Smooth muscle cell (in vitro differentiated cells): ENCODE measurements at regions not wholly inside any gene's neighbourhood (a gene's known extent, or its start where the extent isn't known, plus 50 kb on each side); places are given as distances from the start of the nearest gene placed in this dataset.

Source experiments
- DNase-seq: peaks from one replicate; lab custom pipeline; 2025; ENCODE audit not compliant: unreplicated experiment; lab: John Stamatoyannopoulos, UW
- H2AFZ ChIP-seq: fragments of 200-600 bp; sonication (generic); 2 replicates; pipeline ENCODE4 v1.6.0; 2016; ENCODE audit warnings: antibody characterized with exemption, low read depth, mild to moderate bottlenecking
- H3F3A ChIP-seq: fragments of 200-600 bp; sonication (generic); 2 replicates; pipeline ENCODE4 v1.6.0; 2017; ENCODE audit warnings: antibody characterized with exemption, low read depth
- H3K27ac ChIP-seq: fragments of 200-600 bp; sonication (generic); 2 replicates; pipeline ENCODE4 v1.5.1; 2016; ENCODE audit warnings: low read depth, mild to moderate bottlenecking
- H3K27me3 ChIP-seq: fragments of 200-600 bp; sonication (generic); 2 replicates; pipeline ENCODE4 v1.6.1; 2016; ENCODE audit warnings: low read depth, mild to moderate bottlenecking
- H3K36me3 ChIP-seq: fragments of 200-600 bp; sonication (generic); 2 replicates; pipeline ENCODE4 v1.5.1; 2016; ENCODE audit warnings: low read depth
- H3K4me1 ChIP-seq: fragments of 200-600 bp; sonication (generic); 2 replicates; pipeline ENCODE4 v1.5.1; 2016; ENCODE audit warnings: low read depth
- H3K4me2 ChIP-seq: fragments of 200-600 bp; sonication (generic); 2 replicates; pipeline ENCODE4 v1.6.0; 2016; ENCODE audit warnings: mild to moderate bottlenecking
- H3K4me3 ChIP-seq: fragments of 200-600 bp; sonication (generic); 2 replicates; pipeline ENCODE4 v1.5.1; 2016; ENCODE audit warnings: mild to moderate bottlenecking
- H3K79me2 ChIP-seq: fragments of 200-600 bp; sonication (generic); 2 replicates; pipeline ENCODE4 v1.6.0; 2016; ENCODE audit warnings: low read depth, mild to moderate bottlenecking
- H3K9ac ChIP-seq: fragments of 200-600 bp; sonication (generic); 2 replicates; pipeline ENCODE4 v1.6.0; 2016; ENCODE audit warnings: low read depth
- H3K9me3 ChIP-seq: fragments of 200-600 bp; sonication (generic); replicated peaks from 2 replicates; pipeline ENCODE4 v1.5.1; 2016; ENCODE audit warnings: low read depth
- H4K20me1 ChIP-seq: fragments of 200-600 bp; sonication (generic); 2 replicates; pipeline ENCODE4 v1.6.0; 2016; ENCODE audit warnings: low read depth
- WGBS: methylation state at CpG from one replicate; pipeline ENCODE4 v1.1.7; 2016; ENCODE audit warnings: low lambda C conversion rate; 5-methylcytosine and 5-hydroxymethylcytosine counted together
- TF ChIP-seq, protein P1 (sequence below): fragments of 200-600 bp; sonication (generic); IDR thresholded peaks from 2 replicates; pipeline ENCODE4 v1.5.1; 2017; ENCODE audit warnings: borderline replicate concordance, mild to moderate bottlenecking, antibody characterized with exemption; ENCODE audit not compliant: insufficient read depth, poor library complexity, severe bottlenecking

DNA sequence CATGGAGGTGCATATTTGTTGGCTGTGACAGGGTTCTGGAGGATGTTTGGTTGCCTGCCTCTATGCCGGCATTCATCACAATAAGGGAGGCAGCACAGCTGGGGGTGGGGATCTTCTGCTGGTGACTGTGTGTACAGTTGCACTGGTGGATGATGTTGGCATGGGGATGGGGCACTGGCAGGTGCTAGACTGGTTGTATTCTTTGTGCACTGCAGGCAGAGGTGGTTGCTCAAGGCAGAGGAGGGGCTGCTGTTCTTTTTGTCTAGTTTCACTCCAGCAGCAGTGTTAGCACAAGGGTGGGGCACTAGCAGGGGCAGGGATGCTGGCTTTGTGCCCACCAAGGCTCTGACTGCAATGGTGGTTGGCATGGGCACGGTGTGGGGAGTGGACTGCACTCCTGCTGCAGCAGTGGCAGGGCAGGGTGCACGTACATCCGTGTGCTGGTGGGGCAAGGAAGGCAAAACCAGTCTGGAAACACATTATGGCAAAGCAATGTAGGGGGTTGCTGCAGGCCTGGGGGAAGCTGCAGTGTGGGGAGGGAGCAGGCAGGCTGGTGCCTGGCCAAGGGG is 69.3 kb downstream of the ISOC1 start:
- TF ChIP-seq, protein P1, sequence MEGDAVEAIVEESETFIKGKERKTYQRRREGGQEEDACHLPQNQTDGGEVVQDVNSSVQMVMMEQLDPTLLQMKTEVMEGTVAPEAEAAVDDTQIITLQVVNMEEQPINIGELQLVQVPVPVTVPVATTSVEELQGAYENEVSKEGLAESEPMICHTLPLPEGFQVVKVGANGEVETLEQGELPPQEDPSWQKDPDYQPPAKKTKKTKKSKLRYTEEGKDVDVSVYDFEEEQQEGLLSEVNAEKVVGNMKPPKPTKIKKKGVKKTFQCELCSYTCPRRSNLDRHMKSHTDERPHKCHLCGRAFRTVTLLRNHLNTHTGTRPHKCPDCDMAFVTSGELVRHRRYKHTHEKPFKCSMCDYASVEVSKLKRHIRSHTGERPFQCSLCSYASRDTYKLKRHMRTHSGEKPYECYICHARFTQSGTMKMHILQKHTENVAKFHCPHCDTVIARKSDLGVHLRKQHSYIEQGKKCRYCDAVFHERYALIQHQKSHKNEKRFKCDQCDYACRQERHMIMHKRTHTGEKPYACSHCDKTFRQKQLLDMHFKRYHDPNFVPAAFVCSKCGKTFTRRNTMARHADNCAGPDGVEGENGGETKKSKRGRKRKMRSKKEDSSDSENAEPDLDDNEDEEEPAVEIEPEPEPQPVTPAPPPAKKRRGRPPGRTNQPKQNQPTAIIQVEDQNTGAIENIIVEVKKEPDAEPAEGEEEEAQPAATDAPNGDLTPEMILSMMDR = no peak
- no peak overlapping the region for H3K27ac ChIP-seq
- no peaks in the 10 kb centered on the region for H3K36me3 ChIP-seq
- H3K4me2 ChIP-seq = no peak overlapping the region
- H3K9ac ChIP-seq = no peak overlapping the region
- H3K4me3 ChIP-seq = no peak overlapping the region
- 91% methylated on average over 4 of the region's 4 CpGs for WGBS
- H2AFZ ChIP-seq = no peak overlapping the region
- DNase-seq = no peak
- no peaks in the 10 kb centered on the region for H3K9me3 ChIP-seq
- no peaks in the 10 kb centered on the region for H3K4me1 ChIP-seq
- no peaks in the 10 kb centered on the region for H3K79me2 ChIP-seq
- H3K27me3 ChIP-seq = no peaks in the 10 kb centered on the region
- no peaks in the 10 kb centered on the region for H4K20me1 ChIP-seq
- no peaks in the 10 kb centered on the region for H3F3A ChIP-seq

DNA sequence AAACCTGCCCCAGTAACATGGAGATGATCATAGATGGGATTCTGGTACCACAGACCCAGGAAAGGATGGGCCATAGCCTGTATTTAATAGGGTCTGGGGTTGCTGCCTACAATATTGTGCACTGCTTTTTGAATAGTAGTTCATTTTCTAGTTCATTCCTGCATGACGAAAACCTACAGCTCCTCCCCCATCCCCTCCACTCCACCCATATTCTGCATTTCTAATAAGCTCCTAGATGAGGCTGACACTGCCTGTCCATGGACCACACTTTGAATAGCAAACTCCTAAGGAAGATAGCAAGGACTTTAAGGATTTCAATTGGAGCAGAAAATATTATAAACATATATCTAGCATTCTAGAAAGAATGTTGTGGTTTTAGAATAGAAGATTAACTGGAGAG is 75.5 kb downstream of the ISOC1 start:
- H3K9ac ChIP-seq = no peak overlapping the region
- no peaks in the 10 kb centered on the region for H4K20me1 ChIP-seq
- TF ChIP-seq, protein P1 = no peak
- H3K36me3 ChIP-seq = no peaks in the 10 kb centered on the region
- no peaks in the 10 kb centered on the region for H3K27me3 ChIP-seq
- no peak for DNase-seq
- no peaks in the 10 kb centered on the region for H3K9me3 ChIP-seq
- no peaks in the 10 kb centered on the region for H3K79me2 ChIP-seq
- no peak overlapping the region for H3K4me3 ChIP-seq
- H3K27ac ChIP-seq = no peak overlapping the region
- WGBS = 67% methylated on average over 1 of the region's 1 CpG
- H3F3A ChIP-seq = no peaks in the 10 kb centered on the region
- H3K4me2 ChIP-seq = no peak overlapping the region
- H3K4me1 ChIP-seq = no peaks in the 10 kb centered on the region
- H2AFZ ChIP-seq = no peak overlapping the region

DNA sequence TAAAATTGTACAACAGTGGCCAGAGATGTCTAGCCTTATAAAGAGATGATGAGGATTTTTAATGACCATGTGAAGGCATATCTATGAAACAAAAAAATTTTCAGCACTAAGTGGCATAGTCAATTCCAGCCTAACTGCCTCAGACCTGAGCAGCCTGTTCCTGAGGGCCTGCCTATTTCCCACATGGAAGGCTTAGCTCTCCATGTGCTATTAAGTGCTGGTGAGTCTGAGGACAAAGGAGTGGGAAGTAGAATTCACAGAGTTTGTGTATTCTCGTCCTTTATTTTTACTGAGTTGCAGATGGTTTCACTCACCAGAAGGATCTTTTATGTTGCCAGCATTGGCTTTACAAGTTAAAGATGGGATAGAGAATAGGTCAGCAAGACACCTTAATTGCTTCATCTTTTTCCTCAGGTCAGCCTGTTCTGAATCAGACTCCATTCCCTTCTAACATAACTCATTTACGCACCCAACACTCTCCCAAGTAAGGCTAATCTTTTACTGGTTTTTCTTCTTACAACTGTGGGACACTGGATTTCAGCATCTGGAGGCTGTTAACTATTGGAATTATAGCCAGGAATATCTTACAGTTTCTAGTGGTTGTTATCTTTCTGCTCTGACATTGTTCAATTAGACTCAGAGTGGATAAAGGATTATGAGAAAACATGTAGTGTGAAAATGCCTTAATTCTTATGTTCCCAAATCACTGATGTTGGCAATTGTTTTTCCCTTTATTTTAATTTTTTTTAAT is 76.8 kb downstream of the ISOC1 start:
- no peaks in the 10 kb centered on the region for H3K27me3 ChIP-seq
- no peaks in the 10 kb centered on the region for H3K9me3 ChIP-seq
- H3K27ac ChIP-seq = no peak overlapping the region
- no peak overlapping the region for H3K4me3 ChIP-seq
- no peaks in the 10 kb centered on the region for H3K36me3 ChIP-seq
- H3K4me2 ChIP-seq = no peak overlapping the region
- H3K4me1 ChIP-seq = no peaks in the 10 kb centered on the region
- no peaks in the 10 kb centered on the region for H3F3A ChIP-seq
- no peak for DNase-seq
- 37% methylated on average over 2 of the region's 2 CpGs for WGBS
- no peaks in the 10 kb centered on the region for H4K20me1 ChIP-seq
- no peak overlapping the region for H3K9ac ChIP-seq
- TF ChIP-seq, protein P1 = no peak
- H3K79me2 ChIP-seq = no peaks in the 10 kb centered on the region
- H2AFZ ChIP-seq = no peak overlapping the region

DNA sequence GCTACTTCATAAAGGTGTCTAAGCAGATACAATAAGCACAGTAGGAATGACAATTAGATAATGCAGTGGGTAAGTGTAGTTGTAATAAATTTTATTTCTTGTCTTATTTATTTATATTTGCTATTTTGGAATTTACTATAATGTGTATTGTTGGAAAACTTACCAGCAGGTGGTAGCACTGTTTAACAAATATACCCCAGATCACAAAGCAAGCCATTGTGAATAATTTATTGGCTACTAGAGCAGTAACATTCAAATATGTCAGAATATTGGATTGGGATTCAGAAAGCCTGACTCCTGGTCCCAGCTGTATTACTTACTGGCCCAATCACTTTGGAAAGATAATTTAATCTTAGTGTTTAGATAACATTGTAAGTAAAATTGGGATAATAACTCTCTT is 78.0 kb downstream of the ISOC1 start:
- TF ChIP-seq, protein P1 = peak; percentile 33
- DNase-seq = no peak
- Histone ChIP-seq H3K9me3 (no peaks in the 10 kb centered on the region), H4K20me1 (no peaks in the 10 kb centered on the region), H3K9ac (no peak overlapping the region), H3K4me2 (no peak overlapping the region), H3K27ac (no peak overlapping the region), H3K36me3 (no peaks in the 10 kb centered on the region), H3K4me3 (no peak overlapping the region), H2AFZ (no peak overlapping the region), H3K27me3 (no peaks in the 10 kb centered on the region), H3K79me2 (no peaks in the 10 kb centered on the region), H3F3A (no peaks in the 10 kb centered on the region), H3K4me1 (no peaks in the 10 kb centered on the region)
